ENCODE measurements at regions not wholly inside any gene's neighbourhood (a gene's known extent, or its start where the extent isn't known, plus 50 kb on each side); places are given as distances from the start of the nearest gene placed in this dataset.

- Histone ChIP-seq H3K36me3 (no peaks in the 10 kb centered on the region), H3K4me3 (ENCODE audit: low read depth, low read length) (no peak overlapping the region), H3K9me3 (no peaks in the 10 kb centered on the region), H3K4me1 (peaks cover 17% of the 10 kb centered on the region), H3K27me3 (no peaks in the 10 kb centered on the region)
- no peak for DNase-seq
- TF ChIP-seq CTCF (IDR thresholded peaks at IDR 0.05; ENCODE audit: low read depth, low read length), result no peak
Measured at GRCh38 chr2:62339837-62340236, 143.9 kb downstream of the B3GNT2 start.

GRCh38 chr2:62339413-62339812 lies 143.5 kb downstream of the B3GNT2 start:
- no peaks in the 10 kb centered on the region for H3K27me3 ChIP-seq
- H3K9me3 ChIP-seq, result no peaks in the 10 kb centered on the region
- peaks cover 21% of the 10 kb centered on the region for H3K4me1 ChIP-seq
- no peak overlapping the region for H3K4me3 ChIP-seq (ENCODE audit: low read depth, low read length)
- no peak for TF ChIP-seq CTCF (IDR thresholded peaks at IDR 0.05; ENCODE audit: low read depth, low read length)
- H3K36me3 ChIP-seq, result no peaks in the 10 kb centered on the region
- DNase-seq, result no peak

GRCh38 chr2:62338111-62338510 lies 142.2 kb downstream of the B3GNT2 start:
- TF ChIP-seq CTCF (IDR thresholded peaks at IDR 0.05; ENCODE audit: low read depth, low read length), result no peak
- no peaks in the 10 kb centered on the region for H3K27me3 ChIP-seq

GRCh38 chr2:62337403-62337802 lies 141.5 kb downstream of the B3GNT2 start:
- DNase-seq, result no peak
- no peak for TF ChIP-seq CTCF (IDR thresholded peaks at IDR 0.05; ENCODE audit: low read depth, low read length)
- peaks cover 24% of the 10 kb centered on the region for H3K4me1 ChIP-seq
- H3K4me3 ChIP-seq (ENCODE audit: low read depth, low read length), result no peak overlapping the region
- no peaks in the 10 kb centered on the region for H3K27me3 ChIP-seq
- H3K36me3 ChIP-seq, result no peaks in the 10 kb centered on the region
- no peaks in the 10 kb centered on the region for H3K9me3 ChIP-seq

More at GRCh38 chr2:62338111-62338510, 142.2 kb downstream of the B3GNT2 start:
- DNase-seq, result no peak
- no peaks in the 10 kb centered on the region for H3K36me3 ChIP-seq
- H3K4me1 ChIP-seq, result peaks cover 25% of the 10 kb centered on the region
- H3K4me3 ChIP-seq (ENCODE audit: low read depth, low read length), result no peak overlapping the region
- H3K9me3 ChIP-seq, result no peaks in the 10 kb centered on the region

- H3K4me1 ChIP-seq, result peaks cover 12% of the 10 kb centered on the region
Measured at GRCh38 chr2:62335612-62336011, 139.7 kb downstream of the B3GNT2 start.

More at GRCh38 chr2:62335612-62336011, 139.7 kb downstream of the B3GNT2 start:
- Histone ChIP-seq H3K9me3 (no peaks in the 10 kb centered on the region), H3K36me3 (no peaks in the 10 kb centered on the region), H3K27me3 (no peaks in the 10 kb centered on the region), H3K4me3 (ENCODE audit: low read depth, low read length) (no peak overlapping the region)
- no peak for TF ChIP-seq CTCF (IDR thresholded peaks at IDR 0.05; ENCODE audit: low read depth, low read length)
- no peak for DNase-seq

Measured in BE2C (cell line).